NCI-H2081 treated with DMSO at 0.1 percent for 48 hours (cell line): ENCODE measurements at regions not wholly inside any gene's neighbourhood (a gene's known extent, or its start where the extent isn't known, plus 50 kb on each side); places are given as distances from the start of the nearest gene placed in this dataset.

Experiments used
- DNase-seq: peaks from one replicate; lab custom pipeline; 2025; lab: John Stamatoyannopoulos, UW

- no peak for DNase-seq
These were observed 148.4 kb upstream of the PLEKHG7 start for GRCh38 chr12:92554158-92555073.

- no peak for DNase-seq
These were observed 149.4 kb upstream of the PLEKHG7 start for GRCh38 chr12:92553389-92553788.

DNA sequence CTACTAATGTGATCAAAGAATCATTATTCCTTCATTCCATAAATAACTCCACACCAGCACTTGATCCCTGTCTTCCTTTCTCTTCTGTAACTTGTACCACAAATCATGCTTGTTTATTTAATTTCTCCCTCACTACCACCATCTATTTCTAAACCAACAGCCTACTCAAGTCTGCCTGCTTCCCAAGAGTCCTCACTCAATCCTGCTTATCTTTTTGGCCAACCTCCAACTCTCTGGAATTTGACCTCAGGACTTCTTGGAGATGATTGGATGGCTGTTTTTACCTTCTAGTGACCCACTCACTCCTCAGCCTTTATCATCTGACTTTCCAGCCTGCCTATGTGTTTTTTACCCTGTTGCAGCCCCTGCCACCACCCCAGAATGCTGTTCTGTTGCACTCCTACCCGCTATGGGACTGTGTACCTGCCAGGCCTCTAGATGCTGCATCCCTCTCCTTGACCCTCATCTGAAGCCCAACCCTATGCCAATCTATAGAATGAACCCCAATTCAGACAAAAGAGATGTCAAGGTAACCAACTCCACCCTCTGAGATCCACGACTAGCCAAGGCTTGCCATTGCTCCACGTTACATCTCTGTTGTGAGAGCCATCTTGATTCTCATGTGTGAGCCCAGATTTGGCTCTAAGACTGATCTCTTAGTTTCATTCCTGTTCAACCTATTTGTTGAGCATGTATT lies 150.2 kb upstream of the PLEKHG7 start:
- DNase-seq: no peak

GRCh38 chr12:92551853-92552397 lies 150.9 kb upstream of the PLEKHG7 start:
- no peak for DNase-seq

DNA sequence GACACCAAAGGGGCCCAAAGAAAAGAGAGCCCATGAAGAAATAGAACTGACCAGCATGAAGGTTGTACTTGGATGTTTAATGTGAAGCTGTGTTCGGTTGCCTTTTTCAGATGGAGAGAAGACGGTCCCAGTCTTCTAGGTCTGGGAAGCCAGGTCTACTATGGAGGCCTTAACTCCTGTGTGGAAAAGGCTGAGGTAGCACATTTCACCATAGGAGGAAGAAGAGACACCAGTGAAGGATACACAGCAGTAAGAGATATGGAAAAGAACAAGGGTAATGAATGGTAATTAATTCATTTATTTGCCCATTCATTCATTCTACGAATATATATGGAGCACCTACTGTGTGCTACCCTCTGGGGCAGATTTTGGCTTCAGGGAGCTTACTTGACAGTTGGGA lies 151.6 kb upstream of the PLEKHG7 start:
- no peak for DNase-seq

DNA sequence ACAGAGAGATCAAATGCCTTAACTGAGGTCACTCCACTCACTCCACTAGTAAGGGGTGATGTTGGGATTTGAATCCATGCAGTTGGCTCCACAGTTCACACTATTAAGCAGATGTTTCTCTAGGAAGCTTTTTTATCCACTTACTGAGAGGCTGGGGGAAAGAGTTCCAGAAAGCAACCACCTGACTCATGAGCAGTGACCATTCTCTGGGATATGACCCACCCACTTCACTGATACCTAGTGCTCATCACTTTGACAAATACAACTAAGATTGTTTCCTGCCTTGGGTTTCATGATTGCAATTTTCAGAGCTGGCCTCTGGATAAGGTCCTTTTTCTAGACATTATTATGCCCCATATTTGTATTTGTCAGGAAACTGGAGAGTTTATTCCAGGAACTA lies 152.1 kb upstream of the PLEKHG7 start:
- DNase-seq: no peak

DNA sequence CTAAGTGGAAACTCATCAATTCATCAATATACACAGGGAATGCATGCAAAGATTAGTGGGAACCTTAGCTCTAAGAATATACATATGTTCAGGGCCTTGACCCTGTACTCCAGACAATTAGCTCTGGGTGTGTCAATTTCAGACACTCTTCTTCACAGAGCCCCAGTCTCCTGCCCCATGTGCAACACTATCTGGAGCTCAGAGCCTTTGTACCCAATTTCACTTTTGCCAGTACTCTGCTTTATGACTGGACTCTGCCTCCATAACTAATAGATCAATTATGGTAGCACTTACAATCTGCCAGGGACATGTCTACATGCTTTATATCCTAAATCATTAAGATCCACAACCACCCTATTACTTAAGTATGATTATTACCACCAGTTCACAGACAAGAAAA lies 152.5 kb upstream of the PLEKHG7 start:
- DNase-seq: no peak

- no peak for DNase-seq
These were observed 153.3 kb upstream of the PLEKHG7 start for GRCh38 chr12:92549516-92549915.

- no peak for DNase-seq
These were observed 154.9 kb upstream of the PLEKHG7 start for GRCh38 chr12:92547906-92548305.

- no peak for DNase-seq
These were observed 155.4 kb upstream of the PLEKHG7 start for GRCh38 chr12:92547420-92547819.

DNA sequence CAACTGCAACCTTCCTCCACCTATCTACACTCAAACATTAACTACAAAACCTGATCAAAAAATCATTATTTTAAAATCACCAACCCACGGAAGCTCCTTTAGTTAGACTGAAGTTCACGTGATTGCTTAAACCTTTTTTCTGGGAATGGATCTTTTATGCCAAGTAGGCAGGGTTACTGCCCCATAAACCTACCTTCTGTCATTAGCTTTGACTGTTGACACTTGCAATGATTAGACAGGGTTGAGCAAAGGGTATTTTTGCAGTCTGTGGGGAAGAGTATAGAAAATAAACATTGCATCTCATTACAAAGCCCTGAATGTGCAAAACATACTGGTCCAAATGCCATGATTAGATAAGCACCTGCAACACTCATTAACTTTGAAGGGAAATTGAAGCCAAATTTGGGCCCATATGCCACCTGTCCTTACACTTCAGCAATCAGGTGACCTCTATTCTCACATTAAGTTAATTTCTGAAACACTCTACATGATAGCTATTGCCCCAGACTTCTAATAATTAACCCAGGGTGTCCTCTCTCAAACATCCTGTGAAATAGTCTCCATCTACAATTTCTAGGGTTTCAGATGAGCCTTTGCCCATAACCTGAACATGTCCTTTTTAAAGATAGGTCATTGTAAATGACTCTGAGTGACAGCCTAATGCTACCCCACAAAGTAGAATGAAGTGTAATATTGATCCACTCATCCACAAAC lies 156.0 kb upstream of the PLEKHG7 start:
- no peak for DNase-seq

DNA sequence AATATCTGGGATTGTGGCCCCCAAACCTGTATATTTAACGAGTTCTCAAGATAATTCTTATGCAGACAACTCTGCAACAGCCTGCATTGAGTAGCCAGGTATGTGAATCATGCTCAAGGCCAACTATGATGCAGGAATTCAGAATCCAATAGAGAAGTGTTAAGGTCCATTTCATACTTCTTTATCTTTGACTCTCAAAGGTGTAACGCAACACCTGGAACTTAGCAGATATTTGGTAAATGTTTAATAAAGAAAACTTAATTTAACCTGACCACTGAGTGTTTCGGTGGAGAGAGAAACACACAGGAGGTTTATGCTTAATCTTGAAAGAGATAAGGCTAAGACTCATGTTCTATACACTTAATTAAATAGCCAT lies 156.5 kb upstream of the PLEKHG7 start:
- no peak for DNase-seq

DNA sequence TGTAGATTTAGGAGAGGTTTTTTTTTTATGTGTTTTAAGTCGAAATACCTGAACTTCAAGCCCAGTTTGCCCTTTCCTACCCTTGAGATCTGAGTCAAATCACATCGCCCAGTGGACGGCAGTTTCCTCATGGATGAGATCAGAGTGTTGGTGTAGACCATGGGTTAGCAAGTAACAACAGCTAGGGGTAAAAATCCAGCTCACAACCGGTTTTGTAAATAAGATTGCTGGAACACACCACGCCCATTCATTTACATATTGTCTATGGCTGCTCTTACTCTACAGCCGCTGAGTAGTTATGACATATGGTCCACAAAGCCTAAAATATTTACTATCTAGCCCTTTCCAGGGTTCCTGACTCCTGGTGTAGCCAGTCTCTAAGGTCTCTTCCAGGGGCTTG lies 158.5 kb upstream of the PLEKHG7 start:
- DNase-seq: no peak

- no peak for DNase-seq
These were observed 158.9 kb upstream of the PLEKHG7 start for GRCh38 chr12:92543840-92544239.

- DNase-seq: no peak
These were observed 159.4 kb upstream of the PLEKHG7 start for GRCh38 chr12:92543359-92543758.

DNA sequence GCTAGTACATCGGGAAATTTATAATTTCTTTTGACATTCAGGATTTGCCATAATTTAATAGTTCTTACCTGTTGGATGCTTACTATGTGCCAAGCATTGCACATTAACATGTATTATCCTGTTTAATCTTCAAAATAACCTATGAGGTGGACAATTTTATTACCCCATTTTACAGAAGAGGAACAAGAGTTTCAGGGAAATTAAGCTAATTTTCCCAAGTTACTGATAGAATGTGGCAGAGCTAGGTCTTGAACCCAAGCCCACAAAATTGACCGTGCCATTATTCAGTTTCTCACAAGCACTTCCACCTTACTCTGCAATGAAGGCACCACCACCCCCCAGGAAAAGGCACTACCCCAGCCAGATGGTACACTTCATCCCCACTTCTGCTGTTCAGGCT lies 161.1 kb upstream of the PLEKHG7 start:
- DNase-seq: no peak

- DNase-seq: no peak
These were observed 161.9 kb upstream of the PLEKHG7 start for GRCh38 chr12:92540782-92541423.

DNA sequence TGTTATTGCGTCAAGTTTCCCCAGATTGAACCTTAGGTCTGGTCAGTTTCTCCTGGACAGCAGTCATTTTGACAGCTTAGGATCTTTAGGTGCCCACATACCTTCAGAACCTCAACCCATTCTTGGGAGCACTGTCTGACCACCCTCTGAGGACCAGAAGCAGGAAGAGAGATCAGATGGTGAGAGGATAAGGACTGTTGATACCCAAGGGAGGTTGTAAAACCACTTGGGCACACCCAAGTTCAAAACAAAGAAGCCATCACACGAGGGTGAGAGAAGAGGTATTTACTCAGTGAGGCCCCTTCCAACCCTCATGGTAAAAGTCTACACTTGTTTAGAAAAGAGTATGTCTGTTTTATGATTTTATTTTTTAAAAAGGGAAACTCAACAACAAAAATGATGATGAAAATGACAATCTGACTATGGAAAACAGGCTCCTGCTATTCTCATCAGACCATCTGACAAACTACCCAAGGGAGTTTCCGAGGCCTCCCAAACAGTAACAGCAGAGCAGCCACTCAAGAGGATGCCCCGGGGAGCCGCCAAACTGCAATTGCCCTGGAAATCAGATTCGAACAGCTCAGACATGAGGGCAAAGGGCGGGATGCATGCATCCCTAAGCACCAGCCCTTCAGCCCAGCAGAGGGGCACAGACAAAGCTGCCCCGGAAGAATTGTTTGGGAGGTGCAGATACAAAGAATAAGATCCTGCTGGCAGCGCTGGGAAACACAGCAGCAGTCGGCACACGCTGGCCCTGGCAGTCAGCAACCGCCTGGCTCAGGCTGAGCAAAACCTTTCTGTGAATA lies 162.6 kb upstream of the PLEKHG7 start:
- no peak for DNase-seq

DNA sequence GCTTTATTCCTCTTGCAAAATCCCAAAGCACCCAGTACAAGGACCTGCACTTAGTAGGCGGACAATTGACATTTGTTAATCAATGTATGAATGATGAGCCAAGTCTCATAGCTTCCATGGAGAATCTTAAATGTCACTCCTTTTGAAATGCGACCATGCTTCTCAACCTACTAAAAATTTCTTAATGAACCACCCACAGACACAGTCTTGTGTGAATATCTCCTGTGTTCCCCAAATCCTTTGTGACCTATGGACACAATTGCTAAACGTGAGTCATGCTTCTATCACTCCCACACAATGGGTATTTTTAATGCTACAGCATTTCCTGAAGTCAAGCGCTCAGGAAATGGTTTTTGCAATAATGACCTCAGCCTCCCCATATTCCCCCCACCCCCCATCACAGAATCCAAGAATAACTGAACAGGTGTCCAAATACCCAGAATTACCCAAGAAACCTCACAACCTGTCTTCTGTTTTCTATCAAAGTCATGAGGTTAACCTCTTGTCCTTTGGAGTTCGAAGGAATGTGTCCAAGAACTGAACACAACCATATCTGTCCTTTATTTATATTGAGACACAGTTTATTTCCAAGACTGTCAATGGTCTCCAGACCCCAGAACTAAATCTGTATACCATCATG lies 163.6 kb upstream of the PLEKHG7 start:
- DNase-seq: no peak

DNA sequence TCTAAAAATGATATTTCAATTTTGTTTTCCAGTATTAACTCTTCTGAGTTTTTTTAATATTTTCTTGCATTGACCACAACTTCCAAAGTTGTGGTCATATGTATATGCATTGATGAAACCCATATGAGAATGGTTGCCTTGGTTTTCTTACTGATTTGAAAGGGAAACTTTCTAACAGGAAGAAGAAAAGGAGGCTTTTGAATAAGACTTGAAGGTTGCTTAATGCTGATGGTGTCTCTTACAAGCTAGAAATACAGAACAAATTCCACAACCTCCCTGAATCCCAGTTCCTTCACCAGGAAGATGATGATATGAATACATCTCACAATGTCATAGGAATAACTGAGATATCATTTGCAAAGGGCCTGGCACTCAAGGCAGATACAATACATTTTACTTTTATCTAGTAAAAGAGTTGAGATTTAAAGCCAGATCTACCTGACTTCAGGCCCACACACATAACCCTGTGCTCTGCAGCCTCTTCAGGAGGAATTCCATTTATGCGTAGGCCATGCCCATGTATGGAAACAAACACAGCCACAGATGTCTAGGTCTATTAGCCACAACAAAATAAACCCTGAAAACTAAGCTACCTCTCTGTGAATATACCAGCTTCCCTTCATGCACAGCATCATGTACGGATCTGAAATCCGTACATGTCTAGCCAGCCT lies 165.4 kb upstream of the PLEKHG7 start:
- DNase-seq: no peak
